PC-3 (cell line): ENCODE measurements at regions not wholly inside any gene's neighbourhood (a gene's known extent, or its start where the extent isn't known, plus 50 kb on each side); places are given as distances from the start of the nearest gene placed in this dataset.

Experiments used
- CTCF ChIP-seq: fragments of 300-600 bp; sonication (generic); conservative IDR thresholded peaks from 2 replicates; pipeline ENCODE4 v1.5.1; 2017; ENCODE audit warnings: antibody characterized with exemption, low read depth, mild to moderate bottlenecking, low read length
- EZH2phosphoT487 ChIP-seq: fragments of 300-600 bp; sonication (generic); IDR thresholded peaks from 2 replicates; pipeline ENCODE4 v1.6.1; 2018; ENCODE audit warnings: mild to moderate bottlenecking, antibody characterized with exemption, low read length, borderline replicate concordance

- TF ChIP-seq CTCF = no peak
- TF ChIP-seq EZH2phosphoT487 = no peak
These were observed 239.2 kb downstream of the BCL11B start for GRCh38 chr14:99032759-99033158.
